ENCODE measurements at regions not wholly inside any gene's neighbourhood (a gene's known extent, or its start where the extent isn't known, plus 50 kb on each side); places are given as distances from the start of the nearest gene placed in this dataset.
"Not testable (repeated sequence)": the region's sequence is repeated elsewhere in the genome, so short reads cannot be mapped to it uniquely, and the experiment has no call there.

- no peak for DNase-seq (ENCODE audit: low spot score)
Observed at GRCh38 chr13:61215116-61215515, 200.5 kb downstream of the PCDH20 start.

DNA sequence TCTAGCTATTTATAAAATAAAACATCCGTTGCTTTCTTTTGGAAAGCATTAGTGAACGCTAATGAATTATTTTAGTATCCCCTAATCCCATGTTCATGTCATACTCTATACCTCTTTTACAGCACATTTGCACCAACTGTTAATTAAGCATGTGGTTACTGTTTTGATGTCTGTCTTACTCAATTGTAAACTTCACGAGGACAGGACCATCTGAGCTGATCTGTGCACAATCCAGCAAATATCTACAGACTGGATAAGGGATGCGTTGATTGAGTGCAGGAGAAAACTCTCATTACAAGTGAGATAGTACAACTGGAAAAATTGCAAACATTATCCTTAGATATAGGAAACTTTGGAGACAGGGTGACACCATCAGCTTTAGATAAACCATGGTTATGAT, 201.1 kb downstream of the PCDH20 start:
- DNase-seq (ENCODE audit: low spot score) = no peak

DNA sequence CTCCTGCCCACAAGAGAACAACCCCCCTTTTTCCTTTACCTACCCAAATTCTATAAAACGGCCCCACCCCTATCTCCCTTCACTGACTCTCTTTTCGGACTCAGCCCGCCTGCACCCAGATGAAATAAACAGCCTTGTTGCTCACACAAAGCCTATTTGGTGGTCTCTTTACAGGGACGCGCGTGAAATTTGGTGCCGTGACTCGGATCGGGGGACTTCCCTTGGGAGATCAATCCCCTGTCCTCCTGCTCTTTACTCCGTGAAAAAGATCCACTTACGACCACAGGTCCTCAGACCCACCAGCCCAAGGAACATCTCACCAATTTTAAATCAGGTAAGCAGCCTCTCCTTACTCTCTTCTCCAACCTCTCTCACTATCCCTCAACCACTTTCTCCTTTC, 209.8 kb downstream of the PCDH20 start:
- not testable (repeated sequence) for DNase-seq (ENCODE audit: low spot score)

DNA sequence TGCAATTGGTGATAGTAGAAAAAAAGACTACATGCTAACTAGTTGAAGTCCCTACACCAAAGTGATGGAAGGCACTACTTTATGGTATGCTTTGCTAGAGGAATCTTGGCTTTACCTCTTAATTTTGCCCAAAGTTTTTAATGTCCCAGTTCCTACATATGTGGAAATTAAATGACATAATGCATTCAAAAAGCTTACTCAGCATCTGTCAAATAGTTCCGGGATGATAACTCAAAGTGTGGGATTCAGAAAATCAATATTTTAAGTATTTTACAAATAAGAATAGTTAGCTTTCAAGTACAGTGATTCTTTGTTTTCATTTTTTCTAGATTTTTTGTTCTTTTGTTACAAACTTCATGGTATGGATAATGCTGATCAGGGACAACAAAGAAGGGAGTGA, 211.6 kb downstream of the PCDH20 start:
- DNase-seq (ENCODE audit: low spot score) = no peak

DNA sequence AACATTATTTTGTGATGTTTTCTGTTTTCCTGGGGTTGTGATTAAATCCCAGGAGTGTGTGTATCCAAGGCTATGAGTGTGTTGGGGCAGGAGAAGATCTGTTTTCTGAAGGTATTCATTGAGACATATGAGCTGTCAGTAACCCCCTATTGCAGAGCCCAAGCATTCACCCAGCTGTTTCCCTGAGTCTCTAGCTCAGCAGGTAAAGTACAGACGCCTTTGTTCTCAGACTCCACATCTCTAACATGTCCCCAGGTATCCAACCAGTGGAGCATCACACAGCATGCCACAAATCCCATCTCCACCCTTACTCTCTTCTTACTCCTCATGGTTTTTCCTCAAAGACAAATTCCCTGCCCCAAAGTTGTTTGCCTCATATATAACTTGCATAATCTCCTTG, 213.6 kb downstream of the PCDH20 start:
- no peak for DNase-seq (ENCODE audit: low spot score)

DNA sequence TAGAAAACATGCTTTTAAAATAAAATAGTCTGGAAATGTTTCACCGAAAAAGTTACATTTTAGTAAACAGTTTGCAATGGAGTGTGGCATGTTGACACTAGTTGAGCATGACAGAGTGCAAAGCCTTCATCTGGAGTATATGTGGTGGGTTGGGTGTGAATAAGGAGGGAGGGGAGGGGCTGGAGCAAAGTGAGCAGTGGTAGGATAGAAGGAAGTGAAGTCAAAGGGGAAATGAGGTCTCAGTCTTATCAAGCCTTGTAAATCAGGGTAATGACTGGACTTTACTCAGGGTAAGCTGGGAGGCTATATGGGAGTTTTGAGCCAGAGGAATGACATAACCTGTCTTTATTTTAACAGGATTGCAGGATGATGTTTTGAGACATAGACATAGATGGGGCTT, 222.8 kb downstream of the PCDH20 start:
- no peak for DNase-seq (ENCODE audit: low spot score)

DNA sequence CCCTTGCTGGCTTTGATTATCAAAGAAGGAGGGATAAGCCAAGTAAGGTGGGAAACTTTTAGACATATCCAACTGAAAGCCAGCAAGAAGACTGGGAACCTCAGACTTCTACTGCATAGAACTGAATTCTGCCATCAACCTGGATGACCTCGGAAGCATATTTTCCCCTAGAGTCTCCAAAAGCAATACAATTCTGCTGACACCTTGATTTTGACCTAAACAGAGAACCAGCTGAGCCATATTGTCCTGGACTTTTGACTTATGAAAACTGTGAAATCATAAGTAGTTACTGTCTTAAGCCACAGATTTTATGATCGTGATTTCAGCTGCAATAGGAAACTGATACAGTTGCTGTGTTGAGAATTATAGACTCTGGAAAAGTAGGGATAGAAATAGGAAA, 227.6 kb downstream of the PCDH20 start:
- DNase-seq (ENCODE audit: low spot score) = no peak

DNA sequence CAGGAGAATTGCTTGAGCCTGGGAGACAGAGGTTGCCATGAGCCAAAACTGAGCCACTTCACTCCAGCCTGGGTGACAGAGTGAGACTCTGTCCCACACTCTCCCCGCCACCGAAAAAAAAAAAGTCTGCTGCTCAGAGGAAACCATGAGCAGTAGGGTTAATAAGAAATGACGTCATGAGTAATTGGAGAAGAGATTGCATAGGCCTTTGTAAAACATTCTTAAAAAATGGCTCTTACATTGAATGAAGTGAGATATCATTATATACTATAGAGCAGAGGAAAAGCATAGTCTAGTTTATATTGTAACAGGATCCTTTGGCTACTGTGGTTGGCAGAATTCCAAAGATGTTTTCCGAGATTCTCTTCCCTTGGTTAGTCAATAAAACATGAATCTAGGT, 228.2 kb downstream of the PCDH20 start:
- DNase-seq (ENCODE audit: low spot score) = no peak

GRCh38 chr13:61183670-61184069, 232.0 kb downstream of the PCDH20 start:
- DNase-seq (ENCODE audit: low spot score) = no peak

GRCh38 chr13:61180234-61180633, 235.4 kb downstream of the PCDH20 start:
- DNase-seq (ENCODE audit: low spot score) = no peak

DNA sequence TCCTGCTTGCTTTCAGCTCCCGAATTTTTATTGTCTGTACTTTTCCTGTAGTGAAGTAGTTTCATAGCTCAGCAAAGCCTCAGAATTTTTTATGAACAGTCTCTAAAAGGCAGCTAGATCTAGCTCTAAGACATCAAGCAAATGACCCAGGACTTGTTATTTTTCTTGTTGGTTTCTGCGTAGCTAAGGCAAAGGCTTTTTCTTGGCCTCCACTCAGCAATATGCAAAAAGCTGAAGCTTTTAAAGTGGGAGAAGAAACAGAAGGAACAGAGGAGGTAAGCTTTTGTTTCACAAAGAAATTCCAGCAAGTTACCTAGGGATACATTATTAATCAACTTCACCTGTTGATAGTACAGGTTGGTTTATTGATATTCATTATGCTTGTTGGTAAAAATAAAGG, 235.9 kb downstream of the PCDH20 start:
- DNase-seq (ENCODE audit: low spot score) = no peak

DNA sequence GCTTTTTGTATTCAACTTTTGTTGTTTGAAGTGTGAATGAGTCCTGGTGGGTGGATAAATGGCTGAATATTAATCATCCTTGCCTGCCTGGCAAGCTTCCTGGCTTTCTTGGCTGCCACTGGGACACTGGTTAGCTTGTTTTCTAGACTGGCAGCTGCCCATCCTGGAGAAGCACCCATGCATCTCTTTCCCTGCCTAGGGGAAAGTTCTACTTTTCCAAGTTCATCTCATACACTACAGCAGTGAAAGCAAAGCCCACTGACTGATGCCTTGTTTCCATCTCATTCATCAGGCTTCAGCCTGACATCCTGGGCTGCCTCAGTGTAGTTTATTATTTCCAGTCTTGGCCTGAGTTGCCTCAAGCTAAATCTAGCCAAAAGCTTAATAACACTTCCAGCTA, 244.8 kb downstream of the PCDH20 start:
- no peak for DNase-seq (ENCODE audit: low spot score)

- no peak for DNase-seq (ENCODE audit: low spot score)
Observed at GRCh38 chr13:61162636-61163035, 253.0 kb downstream of the PCDH20 start.

DNA sequence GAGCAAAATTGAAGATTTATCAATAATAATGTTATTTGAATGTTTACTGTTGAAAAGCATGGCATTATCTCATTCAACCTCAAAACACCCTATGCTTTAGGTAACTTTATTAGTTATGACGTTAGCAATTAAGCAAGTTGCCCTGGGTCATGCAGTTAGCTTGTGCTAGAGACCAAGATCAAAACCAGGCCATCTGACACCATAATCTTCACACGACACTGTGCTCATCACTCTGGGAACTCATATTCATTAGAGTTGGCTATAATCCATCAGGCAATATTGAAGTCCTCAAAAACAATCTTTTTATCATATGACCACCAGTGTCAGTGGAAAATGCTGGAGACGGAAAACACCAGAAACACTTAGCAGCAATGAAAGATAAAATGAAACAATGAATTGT, 253.5 kb downstream of the PCDH20 start:
- no peak for DNase-seq (ENCODE audit: low spot score)

DNA sequence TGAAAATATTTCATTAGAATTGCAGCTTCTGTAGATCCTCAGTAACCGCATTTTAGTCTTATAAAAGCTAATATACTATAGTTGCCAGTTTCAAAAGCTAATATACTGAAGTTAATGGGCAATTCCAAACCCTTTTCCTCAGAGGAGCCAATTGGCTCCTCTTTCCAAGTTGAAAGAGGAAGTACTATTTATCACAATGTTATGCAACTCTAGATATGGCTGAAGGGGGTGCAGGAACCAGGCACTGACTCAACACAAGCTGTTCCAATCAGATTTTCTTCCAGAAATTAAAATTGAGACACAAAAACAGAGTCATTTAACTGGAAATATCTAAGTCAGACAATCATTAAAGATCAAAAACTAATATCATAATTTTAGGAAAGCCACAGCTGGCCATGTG, 258.9 kb downstream of the PCDH20 start:
- DNase-seq (ENCODE audit: low spot score) = no peak

DNA sequence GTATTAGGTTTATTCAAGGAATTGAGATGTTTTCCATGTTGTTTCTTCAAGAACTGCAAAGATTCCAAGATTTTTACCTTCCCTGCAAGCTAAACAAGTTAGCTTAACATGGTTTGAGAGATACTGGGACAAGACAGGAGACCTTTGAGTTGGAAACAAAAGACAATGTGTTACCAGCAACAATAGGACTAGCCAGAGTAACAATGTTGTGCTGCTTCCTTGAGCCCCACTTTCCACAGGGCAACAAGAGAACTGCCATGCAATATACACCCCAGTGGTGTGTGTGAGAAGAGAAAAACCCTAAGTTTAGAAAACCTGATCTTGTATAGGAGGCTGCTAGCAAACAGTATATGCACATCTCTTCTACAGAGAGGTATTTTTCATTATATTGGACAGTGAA, 264.6 kb downstream of the PCDH20 start:
- DNase-seq (ENCODE audit: low spot score) = no peak

- no peak for DNase-seq (ENCODE audit: low spot score)
Observed at GRCh38 chr13:61149331-61149730, 266.3 kb downstream of the PCDH20 start.

DNA sequence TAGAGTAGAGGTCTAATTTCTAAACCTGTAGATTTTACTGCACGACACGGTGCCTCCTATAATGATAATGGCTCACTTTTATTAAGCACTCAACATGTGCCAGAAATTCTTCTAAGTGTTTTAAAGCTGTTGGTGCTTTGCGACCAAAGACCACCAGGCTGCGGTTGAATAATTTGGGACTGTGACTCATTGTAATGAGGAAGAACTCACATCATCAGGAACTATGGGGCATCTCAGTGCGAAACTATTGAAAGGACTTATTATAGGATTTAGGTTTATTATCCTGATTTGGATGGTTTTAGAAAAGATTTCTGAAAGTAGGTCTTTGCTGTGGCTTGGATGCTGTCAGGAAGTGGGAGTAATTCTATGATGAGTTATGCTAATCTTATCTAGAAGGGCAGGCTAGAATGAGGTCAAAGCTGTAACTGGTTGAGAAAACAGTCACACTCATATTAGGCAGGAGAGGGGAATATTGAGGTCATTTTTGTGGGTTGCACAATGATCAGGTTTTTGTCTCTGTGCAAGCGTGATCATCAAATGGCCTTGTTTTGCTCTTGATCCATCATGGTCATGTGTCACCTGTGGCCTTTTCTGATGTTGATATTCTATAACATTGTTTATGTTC, 266.8 kb downstream of the PCDH20 start:
- DNase-seq (ENCODE audit: low spot score) = no peak

GRCh38 chr13:61148211-61148610, 267.4 kb downstream of the PCDH20 start:
- no peak for DNase-seq (ENCODE audit: low spot score)

DNA sequence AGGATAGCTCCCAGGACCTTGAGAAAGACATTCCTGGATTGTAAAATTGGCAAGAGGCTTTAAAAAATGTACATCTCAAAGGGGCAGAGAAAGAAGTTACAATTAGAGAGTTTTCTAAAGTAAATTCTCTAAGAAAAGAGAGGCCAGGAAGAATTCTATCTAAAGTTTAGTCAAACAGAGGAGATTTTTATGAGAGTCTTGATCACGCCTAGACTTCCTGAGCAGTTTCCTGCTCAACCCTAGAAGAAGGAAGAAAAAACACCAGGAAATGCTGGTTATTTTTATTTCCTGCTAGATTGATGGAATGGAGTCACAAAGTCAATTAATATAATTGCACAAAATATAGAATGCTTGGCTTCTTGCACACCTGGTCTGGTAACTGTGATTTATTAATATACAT, 269.1 kb downstream of the PCDH20 start:
- no peak for DNase-seq (ENCODE audit: low spot score)

DNA sequence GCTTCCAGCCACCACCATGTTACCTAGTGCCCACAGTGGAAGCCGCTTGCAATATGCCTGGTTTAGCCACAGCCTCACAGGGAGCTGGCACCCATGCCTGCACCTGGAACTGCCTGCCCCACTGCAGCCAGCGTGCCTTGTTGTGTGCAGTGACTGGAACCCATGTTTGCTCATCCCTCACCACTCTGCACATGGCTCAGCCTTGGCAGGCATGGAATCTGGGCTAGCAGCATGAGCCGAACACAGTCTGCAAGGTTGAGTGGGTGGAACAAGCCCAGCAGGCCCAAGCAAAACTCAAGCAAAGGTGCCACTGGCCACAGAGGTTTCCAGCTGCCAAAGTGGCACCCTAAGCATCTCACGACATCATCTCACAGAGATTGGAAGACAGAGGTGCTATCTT, 269.5 kb downstream of the PCDH20 start:
- no peak for DNase-seq (ENCODE audit: low spot score)

DNA sequence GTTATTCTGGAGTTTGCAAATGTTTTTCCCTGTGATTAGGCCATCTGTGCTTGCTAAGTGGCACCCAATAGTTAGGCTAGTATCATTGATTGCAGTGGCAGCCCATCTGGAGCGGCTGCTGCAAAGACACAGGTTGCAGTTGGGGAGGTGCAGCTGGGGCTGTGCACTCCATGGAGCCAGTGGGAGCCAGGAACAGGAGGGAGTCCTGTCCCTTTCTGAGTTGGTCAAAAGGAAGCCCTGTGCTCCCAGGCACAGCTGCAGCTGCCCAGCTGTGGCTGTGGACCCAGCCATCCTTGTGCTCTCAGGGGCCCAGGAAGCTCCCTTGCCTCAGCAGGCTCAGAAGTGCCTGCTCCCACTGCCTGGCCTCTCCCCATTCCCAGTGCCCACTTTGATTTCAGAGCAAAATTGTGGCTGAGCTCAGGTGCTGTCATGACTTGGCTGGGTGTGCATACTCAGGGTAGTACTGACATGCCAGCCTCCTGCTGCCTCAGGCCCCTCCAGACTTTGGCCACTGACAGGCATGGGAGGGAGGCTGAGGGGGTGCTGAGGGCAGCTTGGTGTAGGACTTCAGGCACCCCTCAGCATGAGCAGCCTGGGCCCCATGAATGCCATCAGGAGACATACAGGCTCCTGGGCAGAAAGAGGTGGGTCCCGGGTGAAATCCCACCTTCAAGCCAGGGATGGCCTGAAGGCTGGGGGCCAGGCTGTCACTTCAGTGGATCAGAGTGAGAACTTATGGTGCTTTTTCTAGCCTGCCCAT, 270.6 kb downstream of the PCDH20 start:
- no peak for DNase-seq (ENCODE audit: low spot score)

- DNase-seq (ENCODE audit: low spot score) = no peak
Observed at GRCh38 chr13:61144301-61144700, 271.3 kb downstream of the PCDH20 start.

DNA sequence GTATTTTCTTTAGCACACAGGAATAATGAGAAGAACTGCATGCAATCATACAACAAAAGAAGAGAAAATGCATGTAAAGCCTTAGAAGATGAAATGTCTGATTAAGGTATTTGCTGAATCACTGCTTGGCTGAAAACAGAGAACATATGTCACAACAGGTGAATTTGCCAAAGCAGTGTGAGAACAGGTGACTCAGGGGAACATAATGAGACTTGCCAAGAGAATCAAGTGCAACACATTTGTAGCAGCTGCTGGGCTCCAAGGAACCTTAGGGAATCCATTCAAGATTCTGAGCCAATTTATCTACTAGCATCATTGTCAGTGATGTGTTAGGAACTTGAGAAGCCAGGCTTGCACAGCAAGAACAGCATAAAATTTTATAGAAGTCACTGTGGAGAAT, 273.1 kb downstream of the PCDH20 start:
- DNase-seq (ENCODE audit: low spot score) = no peak

All from AG08395 (cell line).